ENCODE measurements at regions not wholly inside any gene's neighbourhood (a gene's known extent, or its start where the extent isn't known, plus 50 kb on each side); places are given as distances from the start of the nearest gene placed in this dataset.

GRCh38 chr11:71109586-71109985 lies 142.8 kb downstream of the SHANK2 start:
- intact Hi-C loops (cut with DNase I), result no loop called here
- Histone ChIP-seq H3K4me1 (no peaks in the 10 kb centered on the region), H3K9me3 (no peaks in the 10 kb centered on the region), H3K4me3 (no peak overlapping the region), H3K36me3 (no peaks in the 10 kb centered on the region), H3K27me3 (no peaks in the 10 kb centered on the region), H3K27ac (no peak overlapping the region)
- TF ChIP-seq POLR2AphosphoS5 (IDR thresholded peaks at IDR 0.05; ENCODE audit: insufficient read depth in 1 of 2, low read depth in 1 of 2), result no peak
- no peak for DNase-seq (ENCODE audit: extremely low spot score in 2 of 2)

GRCh38 chr11:71109186-71109585 lies 143.2 kb downstream of the SHANK2 start:
- intact Hi-C loops (cut with DNase I), result no loop called here
- no peaks in the 10 kb centered on the region for H3K4me1 ChIP-seq
- TF ChIP-seq CTCF (IDR thresholded peaks at IDR 0.05) (no peak), POLR2A (IDR thresholded peaks at IDR 0.05) (no peak), POLR2AphosphoS5 (IDR thresholded peaks at IDR 0.05; ENCODE audit: insufficient read depth in 1 of 2, low read depth in 1 of 2) (no peak)
- no peaks in the 10 kb centered on the region for H3K9me3 ChIP-seq
- no peak overlapping the region for H3K4me3 ChIP-seq
- no peak for DNase-seq (ENCODE audit: extremely low spot score in 2 of 2)
- H3K27me3 ChIP-seq, result no peaks in the 10 kb centered on the region
- no peaks in the 10 kb centered on the region for H3K36me3 ChIP-seq
- H3K27ac ChIP-seq, result no peak overlapping the region

- no peaks in the 10 kb centered on the region for H3K27me3 ChIP-seq
- intact Hi-C loops (cut with DNase I), result no loop called here
Measured at GRCh38 chr11:71108013-71108865, 144.1 kb downstream of the SHANK2 start.

GRCh38 chr11:71106671-71107070 lies 145.7 kb downstream of the SHANK2 start:
- TF ChIP-seq POLR2A (IDR thresholded peaks at IDR 0.05) (no peak), POLR2AphosphoS5 (IDR thresholded peaks at IDR 0.05; ENCODE audit: insufficient read depth in 1 of 2, low read depth in 1 of 2) (no peak), CTCF (IDR thresholded peaks at IDR 0.05) (no peak)
- no peaks in the 10 kb centered on the region for H3K9me3 ChIP-seq

More at GRCh38 chr11:71108013-71108865, 144.1 kb downstream of the SHANK2 start:
- Histone ChIP-seq H3K9me3 (no peaks in the 10 kb centered on the region), H3K36me3 (no peaks in the 10 kb centered on the region), H3K4me3 (no peak overlapping the region), H3K4me1 (no peaks in the 10 kb centered on the region), H3K27ac (no peak overlapping the region)
- TF ChIP-seq POLR2AphosphoS5 (IDR thresholded peaks at IDR 0.05; ENCODE audit: insufficient read depth in 1 of 2, low read depth in 1 of 2), result no peak
- no peak for TF ChIP-seq POLR2A (IDR thresholded peaks at IDR 0.05)
- no peak for TF ChIP-seq CTCF (IDR thresholded peaks at IDR 0.05)
- DNase-seq (ENCODE audit: extremely low spot score in 2 of 2), result no peak

GRCh38 chr11:71103266-71103665 lies 149.1 kb downstream of the SHANK2 start:
- H3K27me3 ChIP-seq, result no peaks in the 10 kb centered on the region
- DNase-seq (ENCODE audit: extremely low spot score in 2 of 2), result no peak
- intact Hi-C loops (cut with DNase I), result no loop called here
- no peak for TF ChIP-seq POLR2A (IDR thresholded peaks at IDR 0.05)
- no peak for TF ChIP-seq CTCF (IDR thresholded peaks at IDR 0.05)
- no peak for TF ChIP-seq POLR2AphosphoS5 (IDR thresholded peaks at IDR 0.05; ENCODE audit: insufficient read depth in 1 of 2, low read depth in 1 of 2)
- no peaks in the 10 kb centered on the region for H3K9me3 ChIP-seq
- H3K36me3 ChIP-seq, result no peaks in the 10 kb centered on the region
- no peak overlapping the region for H3K4me3 ChIP-seq
- no peak overlapping the region for H3K27ac ChIP-seq
- H3K4me1 ChIP-seq, result no peaks in the 10 kb centered on the region

More at GRCh38 chr11:71106671-71107070, 145.7 kb downstream of the SHANK2 start:
- Histone ChIP-seq H3K36me3 (no peaks in the 10 kb centered on the region), H3K27ac (no peak overlapping the region), H3K27me3 (no peaks in the 10 kb centered on the region), H3K4me3 (no peak overlapping the region), H3K4me1 (no peaks in the 10 kb centered on the region)
- DNase-seq (ENCODE audit: extremely low spot score in 2 of 2), result no peak
- intact Hi-C loops (cut with DNase I), result no loop called here
